Osteocyte (in vitro differentiated cells): ENCODE measurements at regions not wholly inside any gene's neighbourhood (a gene's known extent, or its start where the extent isn't known, plus 50 kb on each side); places are given as distances from the start of the nearest gene placed in this dataset.

Source experiments
- DNase-seq: peaks from one replicate; pipeline ENCODE4 v3.0.0; 2021; ENCODE audit warnings: mixed read lengths; ENCODE audit not compliant: unreplicated experiment; ENCODE audit errors: extremely low spot score
- H3K27ac Mint-ChIP-seq: one replicate; pipeline ENCODE4 v1.8.0; 2021; ENCODE audit warnings: mild to moderate bottlenecking, mixed read lengths; ENCODE audit not compliant: unreplicated experiment
- H3K27me3 Mint-ChIP-seq: one replicate; pipeline ENCODE4 v1.8.0; 2021; ENCODE audit warnings: mixed read lengths; ENCODE audit not compliant: unreplicated experiment
- H3K36me3 Mint-ChIP-seq: one replicate; pipeline ENCODE4 v1.8.0; 2021; ENCODE audit warnings: mixed read lengths; ENCODE audit not compliant: unreplicated experiment
- H3K4me1 Mint-ChIP-seq: one replicate; pipeline ENCODE4 v1.8.0; 2021; ENCODE audit warnings: mixed read lengths; ENCODE audit not compliant: unreplicated experiment
- H3K4me3 Mint-ChIP-seq: one replicate; pipeline ENCODE4 v1.8.0; 2021; ENCODE audit warnings: mild to moderate bottlenecking, moderate library complexity, mixed read lengths; ENCODE audit not compliant: unreplicated experiment
- H3K9me3 Mint-ChIP-seq: one replicate; pipeline ENCODE4 v1.8.0; 2021; ENCODE audit warnings: mixed read lengths; ENCODE audit not compliant: unreplicated experiment
- TF ChIP-seq, protein P1 (sequence below): fragments of 200-600 bp; sonication (generic); IDR thresholded peaks from 2 replicates; pipeline ENCODE4 v1.5.0; 2021; ENCODE audit warnings: antibody characterized with exemption, mild to moderate bottlenecking, moderate library complexity

DNA sequence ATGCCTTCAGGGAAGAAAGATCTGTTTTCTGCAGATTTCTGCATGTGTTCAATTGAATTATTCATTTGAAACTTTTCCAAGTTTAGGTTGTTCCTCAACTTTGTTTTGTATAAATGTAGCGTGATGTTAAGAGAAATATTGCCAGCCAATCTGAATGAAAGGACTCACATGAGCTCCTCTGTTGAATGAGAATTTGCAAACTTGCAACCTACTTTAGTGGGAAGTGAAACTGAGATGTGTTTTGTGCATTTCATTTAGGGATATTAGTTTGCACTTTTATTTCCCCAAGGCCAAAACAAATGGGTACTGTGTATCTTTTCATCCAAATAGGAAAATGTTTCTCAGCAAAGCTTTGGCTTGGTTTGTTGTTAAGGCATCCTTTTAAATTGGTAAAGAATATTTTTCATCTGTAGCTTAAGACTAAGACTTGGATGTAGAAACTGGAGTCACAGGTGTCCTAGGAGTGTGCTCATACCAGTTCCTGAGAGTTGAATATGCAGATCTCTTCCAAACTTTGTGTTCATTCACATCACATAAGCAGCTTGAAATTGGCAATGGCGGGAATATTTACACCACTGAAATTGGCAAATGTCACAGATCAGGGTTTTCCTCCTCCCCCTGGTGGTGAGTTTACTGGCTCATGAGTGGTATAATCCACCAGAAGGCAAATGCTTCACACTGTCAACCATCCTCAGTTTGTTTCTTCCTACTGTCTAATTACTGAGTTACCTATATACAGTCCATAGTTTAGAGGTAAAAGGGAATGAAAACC lies 193.6 kb upstream of the BANK1 start:
- H3K27ac Mint-ChIP-seq: no peak overlapping the region
- no peaks in the 10 kb centered on the region for H3K4me1 Mint-ChIP-seq
- no peak overlapping the region for H3K4me3 Mint-ChIP-seq
- no peak for DNase-seq
- TF ChIP-seq, protein P1, sequence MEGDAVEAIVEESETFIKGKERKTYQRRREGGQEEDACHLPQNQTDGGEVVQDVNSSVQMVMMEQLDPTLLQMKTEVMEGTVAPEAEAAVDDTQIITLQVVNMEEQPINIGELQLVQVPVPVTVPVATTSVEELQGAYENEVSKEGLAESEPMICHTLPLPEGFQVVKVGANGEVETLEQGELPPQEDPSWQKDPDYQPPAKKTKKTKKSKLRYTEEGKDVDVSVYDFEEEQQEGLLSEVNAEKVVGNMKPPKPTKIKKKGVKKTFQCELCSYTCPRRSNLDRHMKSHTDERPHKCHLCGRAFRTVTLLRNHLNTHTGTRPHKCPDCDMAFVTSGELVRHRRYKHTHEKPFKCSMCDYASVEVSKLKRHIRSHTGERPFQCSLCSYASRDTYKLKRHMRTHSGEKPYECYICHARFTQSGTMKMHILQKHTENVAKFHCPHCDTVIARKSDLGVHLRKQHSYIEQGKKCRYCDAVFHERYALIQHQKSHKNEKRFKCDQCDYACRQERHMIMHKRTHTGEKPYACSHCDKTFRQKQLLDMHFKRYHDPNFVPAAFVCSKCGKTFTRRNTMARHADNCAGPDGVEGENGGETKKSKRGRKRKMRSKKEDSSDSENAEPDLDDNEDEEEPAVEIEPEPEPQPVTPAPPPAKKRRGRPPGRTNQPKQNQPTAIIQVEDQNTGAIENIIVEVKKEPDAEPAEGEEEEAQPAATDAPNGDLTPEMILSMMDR: no peak
- no peaks in the 10 kb centered on the region for H3K36me3 Mint-ChIP-seq
- H3K27me3 Mint-ChIP-seq: peaks cover 7% of the 10 kb centered on the region
- H3K9me3 Mint-ChIP-seq: peaks cover 6% of the 10 kb centered on the region

DNA sequence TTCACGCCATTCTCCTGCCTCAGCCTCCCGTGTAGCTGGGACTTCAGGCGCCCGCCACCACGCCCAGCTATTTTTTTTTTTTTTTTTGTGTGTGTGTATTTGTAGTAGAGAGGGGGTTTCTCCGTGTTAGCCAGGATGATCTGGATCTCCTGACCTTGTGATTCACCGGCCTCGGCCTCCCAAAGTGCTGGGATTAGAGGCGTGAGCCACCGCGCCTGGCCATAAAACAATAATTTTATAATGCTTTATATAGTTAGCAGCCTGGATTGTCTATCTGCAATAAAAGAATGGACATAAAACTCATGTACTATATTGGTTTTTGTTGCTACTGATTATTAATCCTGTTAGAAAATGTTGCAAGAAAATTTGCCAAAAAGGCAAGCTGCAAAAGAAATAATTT lies 195.9 kb upstream of the BANK1 start:
- Mint-ChIP-seq H3K27me3 (peaks cover 8% of the 10 kb centered on the region), H3K4me3 (no peak overlapping the region), H3K27ac (no peak overlapping the region), H3K36me3 (no peaks in the 10 kb centered on the region), H3K9me3 (peaks cover 6% of the 10 kb centered on the region), H3K4me1 (no peaks in the 10 kb centered on the region)
- no peak for DNase-seq
- TF ChIP-seq, protein P1: no peak

DNA sequence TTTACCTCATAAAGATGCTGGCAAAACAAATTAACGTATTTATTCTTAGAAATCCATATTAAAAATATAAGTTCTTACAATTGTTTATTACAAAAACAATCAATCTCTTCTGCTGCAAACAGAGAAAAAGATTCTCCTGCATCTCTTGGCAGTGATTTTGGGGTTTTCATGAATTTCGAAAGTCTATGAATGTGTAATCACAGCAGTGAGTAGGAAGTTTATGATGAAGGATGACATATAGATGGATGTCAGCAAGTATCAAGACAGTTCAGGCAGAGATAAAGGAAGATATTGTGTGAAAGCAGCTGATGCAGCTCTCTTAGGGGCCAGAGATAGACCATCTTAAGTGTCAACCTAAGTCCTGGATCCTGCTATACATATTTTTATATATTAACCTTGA lies 196.9 kb upstream of the BANK1 start:
- H3K4me3 Mint-ChIP-seq: no peak overlapping the region
- no peak overlapping the region for H3K27ac Mint-ChIP-seq
- peaks cover 6% of the 10 kb centered on the region for H3K9me3 Mint-ChIP-seq
- H3K27me3 Mint-ChIP-seq: peaks cover 8% of the 10 kb centered on the region
- no peaks in the 10 kb centered on the region for H3K36me3 Mint-ChIP-seq
- TF ChIP-seq, protein P1: no peak
- no peak for DNase-seq
- H3K4me1 Mint-ChIP-seq: no peaks in the 10 kb centered on the region

DNA sequence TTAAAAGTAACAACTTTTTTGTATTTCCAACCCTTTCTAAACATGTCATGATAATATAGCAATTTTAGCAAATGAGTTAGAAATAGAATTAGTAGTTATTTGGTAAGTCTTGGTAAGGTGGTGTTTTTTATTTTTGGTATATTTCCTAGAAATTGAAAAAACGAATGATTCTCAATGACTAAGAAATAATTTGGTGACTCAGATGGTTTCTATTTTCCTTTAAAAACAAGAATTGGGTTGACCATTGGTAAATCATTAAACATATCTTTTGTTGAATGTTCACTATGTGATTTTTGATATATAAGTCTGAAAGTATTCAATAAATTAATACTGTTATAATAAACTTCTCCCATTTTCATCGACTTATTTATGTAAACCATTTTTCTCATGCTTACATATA lies 206.2 kb upstream of the BANK1 start:
- no peak overlapping the region for H3K27ac Mint-ChIP-seq
- no peak for DNase-seq
- H3K36me3 Mint-ChIP-seq: no peaks in the 10 kb centered on the region
- H3K9me3 Mint-ChIP-seq: peaks cover 22% of the 10 kb centered on the region
- no peak overlapping the region for H3K4me3 Mint-ChIP-seq
- TF ChIP-seq, protein P1: no peak
- H3K27me3 Mint-ChIP-seq: peaks cover 3% of the 10 kb centered on the region
- H3K4me1 Mint-ChIP-seq: no peaks in the 10 kb centered on the region

DNA sequence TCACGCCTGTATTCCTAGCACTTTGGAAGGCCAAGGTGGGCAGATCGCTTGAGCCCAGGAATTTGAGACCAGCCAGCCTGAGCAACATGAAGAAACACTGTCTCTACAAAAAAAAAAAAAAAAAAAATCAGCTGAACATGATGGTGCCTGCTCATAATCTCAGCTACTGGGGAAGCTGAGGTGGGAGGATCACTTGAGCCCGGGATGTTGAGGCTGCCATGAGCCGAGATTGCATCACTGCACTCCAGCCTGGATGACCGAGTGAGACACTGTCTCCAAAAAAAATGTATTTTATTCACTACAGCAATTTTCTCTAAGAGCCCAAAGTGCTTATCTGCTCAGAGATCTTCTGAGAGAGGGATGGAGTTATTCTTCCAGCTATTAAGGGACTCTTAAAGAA lies 215.8 kb upstream of the PPP3CA start:
- Mint-ChIP-seq H3K9me3 (peaks cover 18% of the 10 kb centered on the region), H3K4me1 (no peaks in the 10 kb centered on the region), H3K36me3 (no peaks in the 10 kb centered on the region), H3K27me3 (peaks cover 26% of the 10 kb centered on the region), H3K27ac (no peak overlapping the region), H3K4me3 (no peak overlapping the region)
- TF ChIP-seq, protein P1: no peak
- no peak for DNase-seq
